NB4 (cell line): ENCODE measurements at regions not wholly inside any gene's neighbourhood (a gene's known extent, or its start where the extent isn't known, plus 50 kb on each side); places are given as distances from the start of the nearest gene placed in this dataset.
"Not testable (repeated sequence)": the region's sequence is repeated elsewhere in the genome, so short reads cannot be mapped to it uniquely, and the experiment has no call there.

Experiments
- DNase-seq: peaks from one replicate; pipeline ENCODE4 v3.0.0; 2010; ENCODE audit warnings: low read depth
- H3K4me3 ChIP-seq: one replicate; pipeline ENCODE4 v1.5.1; 2011; ENCODE audit warnings: mild to moderate bottlenecking, low read depth, low read length, moderate library complexity
- MAX ChIP-seq: IDR thresholded peaks from 2 replicates; pipeline ENCODE4 v1.6.1; 2011; ENCODE audit warnings: low read depth, low read length
- MYC ChIP-seq: IDR thresholded peaks from 2 replicates; pipeline ENCODE4 v1.6.1; 2011; ENCODE audit warnings: low read depth, low read length
- POLR2A ChIP-seq: IDR thresholded peaks from 2 replicates; pipeline ENCODE4 v1.6.1; 2011; ENCODE audit warnings: mild to moderate bottlenecking; ENCODE audit not compliant: insufficient read length; ENCODE audit errors: extremely low read depth
- TF ChIP-seq, protein P1 (sequence below): IDR thresholded peaks from one replicate; pipeline ENCODE4 v1.5.1; 2012; ENCODE audit warnings: low read depth, low read length

DNA sequence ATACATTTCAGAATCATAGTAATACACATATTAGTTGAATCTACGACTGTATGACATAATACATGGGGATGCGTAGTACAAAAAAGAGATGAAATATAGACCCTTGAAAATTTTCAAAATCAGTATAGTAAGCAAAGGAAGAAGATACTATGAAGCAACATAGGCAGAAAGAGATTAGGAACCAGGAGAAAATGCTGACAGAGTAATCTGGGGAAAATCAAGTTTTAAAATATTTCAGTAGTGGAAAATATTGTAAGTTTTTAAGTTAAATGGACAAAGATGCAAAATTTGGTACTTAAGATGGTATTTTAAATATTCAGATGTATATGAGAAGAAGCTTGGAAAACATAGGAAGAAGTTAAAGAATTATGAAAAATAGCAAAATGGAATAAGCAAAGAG is 915.6 kb upstream of the LRFN5 start:
- TF ChIP-seq POLR2A (no peak), MYC (no peak), MAX (no peak)
- TF ChIP-seq, protein P1, sequence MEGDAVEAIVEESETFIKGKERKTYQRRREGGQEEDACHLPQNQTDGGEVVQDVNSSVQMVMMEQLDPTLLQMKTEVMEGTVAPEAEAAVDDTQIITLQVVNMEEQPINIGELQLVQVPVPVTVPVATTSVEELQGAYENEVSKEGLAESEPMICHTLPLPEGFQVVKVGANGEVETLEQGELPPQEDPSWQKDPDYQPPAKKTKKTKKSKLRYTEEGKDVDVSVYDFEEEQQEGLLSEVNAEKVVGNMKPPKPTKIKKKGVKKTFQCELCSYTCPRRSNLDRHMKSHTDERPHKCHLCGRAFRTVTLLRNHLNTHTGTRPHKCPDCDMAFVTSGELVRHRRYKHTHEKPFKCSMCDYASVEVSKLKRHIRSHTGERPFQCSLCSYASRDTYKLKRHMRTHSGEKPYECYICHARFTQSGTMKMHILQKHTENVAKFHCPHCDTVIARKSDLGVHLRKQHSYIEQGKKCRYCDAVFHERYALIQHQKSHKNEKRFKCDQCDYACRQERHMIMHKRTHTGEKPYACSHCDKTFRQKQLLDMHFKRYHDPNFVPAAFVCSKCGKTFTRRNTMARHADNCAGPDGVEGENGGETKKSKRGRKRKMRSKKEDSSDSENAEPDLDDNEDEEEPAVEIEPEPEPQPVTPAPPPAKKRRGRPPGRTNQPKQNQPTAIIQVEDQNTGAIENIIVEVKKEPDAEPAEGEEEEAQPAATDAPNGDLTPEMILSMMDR, result no peak
- DNase-seq, result no peak
- no peak overlapping the region for H3K4me3 ChIP-seq

DNA sequence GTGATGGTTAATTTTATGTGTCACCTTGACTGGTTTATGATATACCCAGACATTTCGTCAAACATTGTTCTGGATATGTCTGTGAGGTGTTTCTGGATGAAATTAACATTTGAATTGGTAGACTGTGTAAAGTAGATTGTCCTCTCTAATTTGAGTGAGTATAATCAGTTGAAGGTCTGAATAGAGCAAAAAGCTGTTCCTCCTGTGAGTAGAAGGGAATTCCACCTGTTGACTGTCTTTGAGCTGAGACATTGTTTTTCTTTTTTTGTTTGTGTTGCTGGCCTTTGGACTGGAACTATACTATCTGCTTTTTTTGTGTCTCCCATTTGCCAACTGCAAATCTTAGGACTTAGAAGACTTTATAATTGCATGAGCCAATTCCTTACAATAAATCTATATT is 920.9 kb upstream of the LRFN5 start:
- DNase-seq, result no peak
- no peak overlapping the region for H3K4me3 ChIP-seq
- no peak for TF ChIP-seq POLR2A
- no peak for TF ChIP-seq MYC
- no peak for TF ChIP-seq MAX
- TF ChIP-seq, protein P1, result no peak

DNA sequence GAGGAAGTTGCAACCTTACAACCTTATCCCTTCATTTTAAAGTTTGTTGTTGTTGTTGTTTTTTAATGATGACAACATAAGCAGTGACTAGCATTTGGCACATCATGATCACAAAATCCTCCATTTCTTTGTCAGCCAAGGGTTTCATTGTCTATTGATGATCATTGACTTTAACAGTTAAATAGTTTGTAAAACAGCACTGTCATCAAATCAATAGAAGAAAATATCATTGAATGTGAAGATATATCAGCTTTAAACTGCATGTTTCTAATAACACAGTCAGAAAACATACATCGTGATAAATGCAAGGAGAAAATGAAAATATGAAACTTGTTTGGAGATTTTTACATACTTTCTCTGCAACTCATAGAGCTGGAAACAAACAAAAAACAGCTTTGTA is 922.3 kb upstream of the LRFN5 start:
- TF ChIP-seq MAX (no peak), POLR2A (no peak)
- TF ChIP-seq, protein P1, result no peak
- H3K4me3 ChIP-seq, result no peak overlapping the region
- DNase-seq, result no peak

DNA sequence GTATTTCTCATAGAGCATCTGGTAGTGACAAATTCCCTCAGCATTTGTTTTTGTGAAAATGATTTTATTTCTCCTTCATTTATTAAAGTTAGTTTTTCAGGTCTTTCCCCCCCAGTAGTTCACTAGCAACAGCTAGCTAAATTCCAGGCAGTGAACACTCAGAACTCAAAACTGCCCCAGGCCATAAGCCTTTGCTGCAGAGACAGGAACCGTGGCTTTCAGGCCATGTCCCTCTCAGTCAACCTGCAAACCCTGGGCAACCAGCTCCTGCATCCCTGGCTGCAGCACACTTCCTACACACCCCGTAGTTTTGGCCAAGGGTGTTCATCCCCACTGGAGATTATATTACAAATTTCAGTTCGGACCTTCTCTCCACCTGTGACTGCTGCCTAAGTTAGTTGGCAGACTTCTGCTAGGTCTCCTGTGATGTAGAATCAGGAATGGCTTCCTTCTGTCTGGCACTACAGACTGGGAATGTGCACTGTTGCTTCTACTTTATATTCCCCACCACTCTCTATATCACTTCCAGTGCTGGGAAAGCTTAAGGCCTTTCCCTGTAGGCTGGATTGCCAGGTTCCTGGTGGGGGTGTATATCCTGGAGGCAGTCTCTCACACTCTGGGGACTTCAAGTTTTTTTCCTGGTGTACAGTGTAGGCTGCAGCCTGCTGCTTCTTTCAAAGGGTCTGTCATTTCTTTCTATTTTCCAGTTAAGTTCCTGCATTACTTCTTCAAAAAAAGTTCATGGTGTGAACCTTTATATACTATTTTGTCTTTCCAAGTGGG is 924.4 kb upstream of the LRFN5 start:
- TF ChIP-seq MYC (no peak), MAX (no peak), POLR2A (no peak)
- TF ChIP-seq, protein P1, result no peak
- DNase-seq, result no peak
- H3K4me3 ChIP-seq, result no peak overlapping the region

DNA sequence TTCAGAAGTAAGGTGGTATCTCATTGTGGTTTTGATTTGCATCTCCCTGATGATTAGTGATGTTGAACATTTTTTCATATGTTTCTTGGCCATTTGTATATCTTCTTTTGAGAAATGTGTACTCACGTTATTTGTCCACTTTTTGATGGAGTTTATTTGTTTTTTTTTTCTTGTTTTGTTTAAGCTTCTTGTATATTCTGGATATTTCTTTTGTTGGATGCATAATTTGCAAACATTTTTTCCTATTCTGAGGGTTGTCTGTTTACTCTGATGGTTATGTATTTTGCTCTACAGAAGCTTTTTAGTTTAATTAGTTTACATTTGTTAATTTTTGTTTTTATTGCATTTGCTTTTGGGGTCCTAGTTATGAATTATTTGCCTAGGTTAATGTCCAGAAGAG is 927.4 kb upstream of the LRFN5 start:
- TF ChIP-seq POLR2A, result no peak
- TF ChIP-seq, protein P1, result no peak
- TF ChIP-seq MAX, result no peak
- no peak for TF ChIP-seq MYC
- no peak overlapping the region for H3K4me3 ChIP-seq
- DNase-seq, result no peak

DNA sequence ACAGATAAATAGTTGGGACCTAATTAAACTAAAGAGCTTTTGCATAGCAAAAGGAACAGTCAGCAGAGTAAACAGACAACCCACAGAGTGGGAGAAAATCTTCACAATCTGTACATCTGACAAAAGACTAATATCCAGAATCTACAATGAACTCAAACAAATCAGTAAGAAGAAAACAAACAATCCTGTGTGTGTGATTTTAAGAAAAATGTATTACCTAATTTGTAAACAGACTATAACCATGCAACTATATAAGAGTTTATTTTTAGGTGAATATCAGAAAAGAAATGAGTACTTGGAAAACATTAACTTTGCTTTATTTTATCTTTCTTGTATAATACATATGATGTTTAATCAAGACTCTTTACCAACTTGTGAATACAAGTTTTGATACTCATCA is 929.5 kb upstream of the LRFN5 start:
- H3K4me3 ChIP-seq, DNase-seq: not testable (repeated sequence)
